ENCODE measurements at regions not wholly inside any gene's neighbourhood (a gene's known extent, or its start where the extent isn't known, plus 50 kb on each side); places are given as distances from the start of the nearest gene placed in this dataset.
"Not testable (repeated sequence)": the region's sequence is repeated elsewhere in the genome, so short reads cannot be mapped to it uniquely, and the experiment has no call there.

DNA sequence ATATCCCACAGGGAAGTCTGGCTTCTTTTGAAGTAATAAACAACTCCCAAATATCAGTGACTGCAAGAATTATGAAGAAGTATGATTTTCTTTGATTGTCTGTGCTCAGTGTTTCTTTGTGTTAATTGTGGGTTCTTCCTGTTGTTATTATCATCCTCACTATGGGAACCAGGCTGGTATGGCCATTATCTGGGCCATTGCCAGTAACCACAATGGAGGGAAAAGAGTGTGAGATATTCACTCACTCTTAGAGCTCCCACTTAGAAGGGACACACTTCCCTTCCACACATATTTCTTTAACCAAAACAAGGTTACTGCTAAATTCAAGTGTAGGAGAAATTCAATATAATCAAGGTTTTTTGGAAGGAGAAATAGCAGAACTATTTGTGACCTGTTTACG lies 503.7 kb downstream of the SLC6A15 start:
- no peak for ATAC-seq
- no peak for DNase-seq (ENCODE audit: low spot score)

DNA sequence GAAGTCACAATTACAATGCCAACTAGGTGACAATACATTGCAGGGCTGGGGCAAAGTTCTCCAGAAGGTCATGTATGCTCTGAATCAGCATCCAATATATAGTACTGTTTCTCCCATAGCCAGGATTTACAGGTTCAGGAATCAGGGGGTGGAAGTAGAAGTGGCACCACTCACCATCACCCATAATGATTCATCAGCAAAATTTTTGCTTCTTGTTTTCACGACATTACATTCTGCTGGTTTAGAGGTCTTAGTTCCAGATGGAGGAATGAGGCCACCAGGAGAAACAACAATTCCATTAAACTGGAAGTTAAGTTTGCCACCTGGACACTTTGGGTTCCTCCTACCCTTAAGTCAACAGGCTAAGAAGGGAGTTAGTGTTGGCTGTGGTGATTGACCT lies 505.9 kb downstream of the SLC6A15 start:
- ATAC-seq; DNase-seq (ENCODE audit: low spot score): not testable (repeated sequence)

DNA sequence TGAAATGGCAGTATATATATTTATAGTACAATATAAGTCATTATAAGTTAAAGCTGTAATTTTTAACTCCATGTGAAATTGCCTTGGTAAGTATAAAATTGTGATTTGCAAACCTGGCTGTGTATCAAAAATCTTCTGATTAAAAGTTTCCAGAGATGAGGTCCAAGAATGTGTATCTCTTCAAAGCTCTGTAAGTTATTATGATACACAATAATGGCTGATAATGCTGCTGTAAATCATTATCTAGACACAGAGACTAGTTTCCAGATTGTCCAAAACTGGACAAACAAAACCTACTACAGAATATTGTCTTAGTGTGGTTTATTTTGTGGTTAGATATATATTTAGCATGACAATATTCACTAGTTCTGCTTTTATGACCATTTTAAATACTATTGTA lies 514.8 kb downstream of the SLC6A15 start:
- no peak for ATAC-seq
- no peak for DNase-seq (ENCODE audit: low spot score)

DNA sequence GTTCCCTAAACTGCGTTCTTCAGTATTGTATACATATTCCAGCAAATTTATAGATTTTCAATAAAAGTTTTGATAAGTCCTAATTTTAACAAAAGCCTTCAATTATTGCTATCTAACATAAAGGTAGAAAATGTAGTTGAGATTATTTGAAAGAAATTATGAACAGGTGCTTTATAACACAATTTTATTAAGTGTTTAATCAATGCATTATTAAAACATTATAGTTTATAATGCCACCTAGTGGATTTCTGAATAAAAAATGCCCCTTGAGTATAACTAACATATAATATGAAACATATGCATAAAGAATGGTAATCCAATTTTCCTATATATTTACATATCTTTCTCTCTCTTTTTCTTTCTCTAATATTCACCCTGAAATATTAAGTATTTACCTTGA lies 515.3 kb downstream of the SLC6A15 start:
- ATAC-seq, result no peak
- DNase-seq (ENCODE audit: low spot score), result no peak

DNA sequence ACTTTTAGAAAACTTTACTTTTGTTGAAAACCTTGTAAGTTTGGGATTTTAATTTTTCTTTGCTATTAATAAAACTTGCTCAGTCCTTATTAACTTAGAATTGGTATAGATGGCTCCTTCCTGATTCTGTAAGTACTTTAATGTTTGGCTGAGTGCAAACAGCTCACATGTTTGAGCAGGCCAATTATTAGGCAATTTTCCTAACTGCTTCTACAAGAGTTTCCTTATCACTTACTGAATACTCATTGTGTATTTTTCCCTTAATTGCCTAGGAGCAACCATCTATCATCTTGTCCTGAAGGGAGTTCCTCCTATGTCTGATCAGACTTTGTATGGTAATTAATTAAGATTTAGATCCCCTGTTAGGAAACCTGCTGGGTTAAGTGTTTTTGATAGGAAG lies 521.4 kb downstream of the SLC6A15 start:
- ATAC-seq; DNase-seq (ENCODE audit: low spot score): not testable (repeated sequence)

DNA sequence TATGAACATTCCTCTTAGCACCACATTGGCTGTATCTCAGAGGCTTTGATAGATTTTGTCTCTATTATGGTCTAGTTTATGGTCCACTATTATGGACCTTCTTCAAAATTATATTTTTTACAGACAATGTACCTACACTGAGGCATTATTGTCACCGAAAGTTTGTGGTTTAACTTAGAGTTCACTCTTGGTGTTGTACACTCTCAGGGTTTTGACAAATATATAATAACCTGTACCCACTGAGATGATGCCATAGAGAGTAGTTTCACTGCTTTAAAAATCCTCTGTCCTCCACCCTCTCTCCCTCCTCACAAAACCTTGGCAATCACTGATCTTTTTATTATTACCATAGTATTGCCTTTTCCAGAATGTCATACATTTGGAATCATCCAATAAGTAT lies 528.2 kb downstream of the SLC6A15 start:
- no peak for DNase-seq (ENCODE audit: low spot score)
- ATAC-seq, result no peak

DNA sequence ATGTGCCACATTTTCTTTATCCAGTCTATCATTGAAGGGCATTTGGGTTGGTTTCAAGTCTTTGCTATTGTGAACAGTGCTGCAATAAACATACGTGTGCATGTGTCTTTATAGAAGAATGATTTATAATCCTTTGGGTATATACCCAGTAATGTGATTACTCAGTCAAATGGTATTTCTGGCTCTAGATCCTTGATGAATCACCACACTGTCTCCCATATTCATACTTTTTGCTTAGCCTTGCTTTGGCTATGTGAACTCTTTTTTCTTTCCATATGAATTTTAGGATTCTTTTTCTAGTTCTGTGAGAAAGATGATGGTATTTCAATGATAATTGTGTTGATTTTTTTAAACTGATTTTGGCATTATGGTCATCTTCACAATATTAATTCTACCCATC lies 530.1 kb downstream of the SLC6A15 start:
- ATAC-seq; DNase-seq (ENCODE audit: low spot score): not testable (repeated sequence)

DNA sequence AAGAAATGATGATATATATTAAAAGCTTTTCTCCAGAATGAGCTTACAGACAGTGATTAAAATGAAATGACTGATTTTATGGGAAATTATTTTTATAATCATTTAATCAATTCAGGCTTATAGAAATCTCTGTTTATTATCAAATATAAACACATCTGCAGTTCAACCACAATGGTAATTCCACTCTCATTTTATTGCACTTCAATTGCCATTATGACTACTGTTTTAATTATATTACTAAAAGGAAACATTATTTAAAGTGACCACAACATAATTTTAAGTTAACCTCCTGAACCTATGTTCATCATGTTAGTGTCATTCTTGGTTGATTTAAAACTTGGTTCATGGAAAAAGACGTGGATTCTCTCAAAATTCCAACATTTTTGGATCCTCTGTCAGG lies 536.3 kb downstream of the SLC6A15 start:
- DNase-seq (ENCODE audit: low spot score), result no peak
- ATAC-seq, result no peak

DNA sequence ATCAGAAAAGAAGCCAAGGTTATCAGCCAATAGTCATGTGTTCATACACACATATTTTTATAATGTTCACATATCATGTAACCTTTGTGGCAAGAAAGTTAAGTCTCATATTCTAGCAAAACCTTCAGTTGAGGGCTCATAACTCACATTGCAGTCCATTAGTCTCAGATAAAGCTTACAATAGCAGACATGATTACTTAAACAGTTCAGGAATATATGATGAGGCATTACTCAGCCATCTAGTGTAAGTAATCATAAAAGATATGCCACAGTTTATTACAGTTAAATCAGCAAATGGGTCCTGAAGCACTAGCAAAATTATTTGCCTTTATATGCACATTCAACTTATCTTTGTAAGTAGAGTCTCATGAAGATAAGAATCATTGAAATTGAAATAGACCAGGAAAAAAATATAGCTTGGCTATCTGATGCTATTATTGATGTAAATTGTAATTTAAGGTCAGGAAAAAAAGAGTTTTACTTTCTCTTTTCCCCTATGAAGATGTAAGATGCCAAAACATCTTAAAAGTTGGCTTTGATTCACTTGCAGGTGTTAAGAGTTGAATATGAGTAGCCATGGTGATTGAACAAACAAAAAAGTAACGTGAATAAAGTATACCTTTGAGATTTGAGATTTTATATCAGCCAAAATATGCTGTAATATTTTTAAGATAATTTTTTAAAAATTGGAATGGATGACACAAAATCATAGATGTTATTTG lies 537.0 kb downstream of the SLC6A15 start:
- no peak for DNase-seq (ENCODE audit: low spot score)

DNA sequence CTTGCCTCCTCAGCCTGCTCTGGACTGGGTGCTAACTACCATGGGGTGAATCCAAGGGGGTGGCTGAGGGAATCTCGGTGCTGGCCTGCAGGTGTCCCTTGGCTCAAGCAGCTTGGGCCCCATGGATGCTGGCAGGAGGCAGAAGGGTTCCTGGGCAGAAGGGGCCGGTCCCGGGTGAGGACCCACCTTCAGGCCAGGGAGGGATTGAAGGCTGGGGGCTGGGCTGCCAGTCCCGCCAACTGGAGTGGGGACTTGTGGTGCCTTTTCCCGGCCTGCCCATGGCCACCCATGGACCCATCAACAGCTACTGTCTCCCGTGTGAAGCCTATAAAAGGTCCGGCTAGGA lies 550.1 kb downstream of the SLC6A15 start:
- DNase-seq (ENCODE audit: low spot score) (no peak), ATAC-seq (no peak)

More for the DNA sequence above, 537.0 kb downstream of the SLC6A15 start:
- no peak for ATAC-seq

DNA sequence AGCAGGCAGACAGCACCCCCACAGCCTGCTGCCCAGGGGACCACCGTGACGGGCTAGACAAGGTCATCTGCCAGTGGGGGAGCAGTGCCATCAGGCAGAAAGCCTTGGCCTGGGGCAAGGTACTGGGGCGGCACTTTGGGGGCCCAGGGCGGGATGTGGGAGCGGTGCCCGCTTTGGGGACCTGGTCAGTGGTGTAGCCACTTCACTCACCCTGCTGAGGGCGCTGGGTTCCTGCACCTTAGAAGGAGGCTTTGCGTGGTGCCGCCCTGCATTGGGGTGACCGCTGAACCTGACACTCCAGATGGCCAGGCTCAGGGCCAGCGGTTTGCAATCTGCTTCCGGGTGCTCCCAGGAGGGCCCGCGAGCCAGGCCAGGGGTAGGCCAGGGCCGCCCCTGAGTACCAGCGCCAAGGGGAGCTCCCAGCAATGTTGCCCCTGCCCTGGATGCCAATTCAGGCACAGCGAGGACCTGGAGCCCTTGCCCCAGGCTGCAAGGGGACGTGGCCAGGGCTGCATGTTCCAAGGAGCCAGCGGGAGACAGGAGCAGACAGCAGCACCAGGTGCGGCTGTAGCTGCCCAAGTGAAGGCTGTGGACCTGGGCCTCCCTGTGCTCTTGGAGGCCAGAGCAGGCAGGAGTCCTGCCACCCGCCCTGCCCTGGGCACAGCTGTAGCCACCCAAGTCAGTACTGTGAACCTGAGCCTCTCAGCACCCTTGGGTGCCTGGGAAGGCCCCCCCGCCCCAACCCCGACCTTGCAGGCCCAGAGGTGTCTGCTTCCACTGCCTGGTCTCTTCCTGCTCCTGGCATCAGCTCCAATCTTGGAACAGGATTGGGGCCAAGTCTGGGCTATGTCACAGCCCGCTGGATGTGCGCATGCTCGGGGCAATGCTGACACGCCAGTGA lies 550.7 kb downstream of the SLC6A15 start:
- DNase-seq (ENCODE audit: low spot score) (no peak), ATAC-seq (no peak)

DNA sequence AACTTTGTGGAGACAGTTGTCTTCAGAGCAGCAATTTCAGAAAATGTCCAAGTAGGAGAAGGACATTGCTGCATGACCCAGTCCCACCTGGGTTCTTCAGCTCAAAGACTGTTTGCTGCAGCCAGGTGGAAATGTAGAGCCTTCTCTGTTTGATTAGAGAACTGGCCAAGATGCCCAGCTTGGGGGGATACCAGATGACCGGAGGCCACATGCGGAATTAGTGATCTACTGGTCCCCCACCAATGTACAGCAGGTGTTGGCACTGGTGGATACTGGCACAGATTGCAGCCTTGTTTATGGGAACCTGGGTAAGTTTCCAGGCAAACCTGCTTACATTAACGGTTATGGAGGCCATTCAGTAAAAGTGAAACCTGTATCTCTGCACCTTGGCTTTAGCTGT lies 555.3 kb downstream of the SLC6A15 start:
- ATAC-seq (no peak), DNase-seq (ENCODE audit: low spot score) (no peak)

DNA sequence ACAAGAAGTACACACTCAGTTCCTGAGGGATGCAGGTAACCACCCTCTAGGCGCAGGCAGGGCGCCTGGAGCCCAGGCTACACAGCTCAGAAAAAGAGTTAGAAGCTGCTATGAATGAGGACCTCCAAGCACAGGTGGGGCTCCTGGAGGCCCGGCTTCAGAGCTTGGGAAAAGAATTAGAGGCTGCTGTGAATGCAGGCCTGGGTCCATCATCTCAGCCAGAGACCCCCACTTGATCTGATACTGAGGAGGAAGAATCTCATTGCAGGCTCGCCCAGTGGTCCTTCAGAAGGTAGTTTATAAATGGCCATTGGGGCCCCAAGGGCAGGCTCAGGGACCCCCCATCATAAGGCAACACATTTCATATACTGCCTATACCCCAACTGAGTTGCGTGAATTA lies 556.4 kb downstream of the SLC6A15 start:
- DNase-seq (ENCODE audit: low spot score) (no peak), ATAC-seq (no peak)

DNA sequence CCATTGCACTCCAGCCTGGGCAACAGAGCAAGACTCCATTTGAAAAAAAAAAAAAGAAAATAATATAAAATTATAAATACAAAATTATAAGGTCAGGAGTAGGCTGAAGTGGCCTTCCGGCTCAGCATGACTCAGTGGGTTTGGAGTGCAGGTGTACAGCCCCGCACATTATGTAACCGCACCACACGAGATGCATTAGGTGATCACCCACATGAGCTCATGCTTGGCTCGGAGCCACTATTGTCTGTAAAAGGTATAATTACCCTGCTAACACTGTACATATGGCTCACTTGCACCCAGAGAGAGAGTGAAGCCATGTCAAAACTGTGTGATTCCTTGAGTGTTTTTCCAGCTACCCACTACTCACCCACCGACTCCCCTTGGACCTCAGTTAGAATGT lies 557.0 kb downstream of the SLC6A15 start:
- DNase-seq (ENCODE audit: low spot score), result no peak
- ATAC-seq, result no peak

DNA sequence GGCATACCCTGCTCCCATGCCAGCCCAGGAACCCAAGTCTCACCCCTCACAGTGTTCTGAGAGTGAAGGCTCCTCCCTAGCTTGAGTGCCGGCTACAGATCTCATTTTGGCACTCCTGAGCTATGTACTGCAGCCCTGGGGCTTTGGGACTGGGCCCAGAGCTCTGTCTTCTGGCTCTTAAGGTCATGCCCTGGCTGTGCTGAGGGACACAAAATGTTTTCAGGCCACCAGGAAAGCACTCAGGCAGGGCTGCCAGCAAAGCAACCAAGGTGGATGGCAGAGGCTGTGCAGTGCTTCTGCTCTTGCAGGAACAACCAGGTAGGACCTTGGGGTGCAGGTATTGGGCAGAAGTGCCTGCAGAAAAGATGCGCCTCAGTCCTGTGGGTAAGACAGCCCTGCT lies 564.0 kb downstream of the SLC6A15 start:
- no peak for DNase-seq (ENCODE audit: low spot score)
- ATAC-seq, result no peak

DNA sequence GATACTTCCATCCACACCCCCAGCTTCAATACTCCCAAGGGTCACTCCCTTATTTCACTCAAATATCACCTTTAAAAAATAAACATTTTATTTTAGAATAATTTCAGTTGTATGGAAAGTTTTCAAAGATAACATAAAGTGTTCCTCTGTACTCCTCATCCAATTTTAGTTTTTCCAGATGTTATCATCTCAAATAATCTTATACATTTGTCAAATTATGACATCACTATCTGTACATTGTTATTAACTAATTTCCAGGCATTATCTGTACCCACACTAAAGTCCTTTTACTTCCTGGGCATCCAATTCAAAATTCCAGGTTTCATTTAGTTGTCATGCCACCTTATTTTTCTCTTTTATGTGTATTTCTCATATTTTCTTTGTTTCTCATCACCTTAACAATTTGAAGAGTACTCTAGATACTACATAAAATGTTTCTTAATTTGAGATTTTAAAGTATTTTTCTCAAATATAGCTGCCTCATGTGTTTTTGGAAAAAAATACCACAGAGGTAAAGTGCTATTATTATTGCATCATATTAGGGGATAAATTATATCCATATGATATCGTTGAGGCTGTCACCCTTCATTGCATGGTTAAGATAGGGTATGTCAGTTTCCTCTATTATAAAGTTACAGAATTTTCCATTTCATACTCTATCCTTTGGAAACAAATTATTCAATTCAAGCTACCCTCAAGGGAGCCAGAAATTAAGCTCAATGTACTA lies 571.0 kb downstream of the SLC6A15 start:
- DNase-seq (ENCODE audit: low spot score) (no peak), ATAC-seq (no peak)

DNA sequence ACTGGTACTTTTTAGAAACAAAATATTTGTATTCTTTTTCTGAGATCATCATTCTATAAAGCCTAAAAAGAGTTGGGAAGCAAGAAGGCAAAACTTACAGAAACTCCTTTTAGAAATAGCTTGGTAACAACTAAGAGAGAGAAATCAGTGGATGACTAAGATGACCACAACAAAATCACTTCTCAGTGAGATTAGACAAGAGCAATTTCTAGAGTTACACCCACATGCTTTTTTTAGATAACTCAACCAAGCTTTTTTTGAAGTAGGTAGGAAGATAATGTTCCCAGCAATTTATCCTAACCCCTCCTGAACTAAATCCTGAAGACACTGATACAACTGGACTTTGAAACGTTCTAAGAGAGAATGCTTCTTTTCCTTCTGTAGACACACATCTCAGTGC lies 576.4 kb downstream of the SLC6A15 start:
- DNase-seq (ENCODE audit: low spot score) (no peak), ATAC-seq (no peak)

DNA sequence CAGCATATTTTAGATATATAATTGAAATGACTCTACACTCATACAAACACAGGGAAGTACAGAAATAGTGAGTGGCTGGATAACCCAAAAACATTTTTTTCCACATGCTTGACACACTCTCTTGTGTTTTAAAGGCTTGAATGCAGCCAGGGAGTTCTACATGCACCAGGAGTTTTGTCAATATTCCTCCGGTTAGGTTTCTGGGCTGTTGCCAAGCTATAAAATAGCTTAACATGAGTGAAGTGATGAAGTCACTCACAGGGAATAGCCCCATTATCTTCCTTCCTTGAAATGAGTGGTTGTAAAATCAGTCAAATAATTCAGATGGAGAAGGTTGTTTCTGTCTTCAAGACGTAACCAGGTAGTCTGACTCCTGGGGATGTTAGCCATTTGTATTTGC lies 582.7 kb downstream of the SLC6A15 start:
- ATAC-seq (no peak), DNase-seq (ENCODE audit: low spot score) (no peak)

DNA sequence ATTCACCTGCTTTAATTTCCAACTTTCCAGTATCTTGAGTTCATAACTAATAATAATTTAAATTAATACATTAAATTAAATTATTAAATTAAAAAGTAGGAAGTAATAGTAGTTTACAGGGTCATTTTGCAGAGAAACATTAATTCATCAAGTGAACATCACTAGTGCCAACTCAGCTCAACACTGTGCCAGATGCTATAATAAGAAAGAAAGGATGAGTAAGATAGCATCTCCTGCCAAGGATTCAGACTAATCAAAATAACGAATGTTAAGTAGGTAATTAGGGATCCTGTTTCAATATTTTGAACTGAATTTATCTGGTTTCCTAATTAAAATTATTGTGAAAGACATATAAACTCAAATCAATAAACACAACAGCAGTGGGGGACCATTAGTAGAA lies 596.7 kb downstream of the SLC6A15 start:
- DNase-seq (ENCODE audit: low spot score) (no peak), ATAC-seq (no peak)

DNA sequence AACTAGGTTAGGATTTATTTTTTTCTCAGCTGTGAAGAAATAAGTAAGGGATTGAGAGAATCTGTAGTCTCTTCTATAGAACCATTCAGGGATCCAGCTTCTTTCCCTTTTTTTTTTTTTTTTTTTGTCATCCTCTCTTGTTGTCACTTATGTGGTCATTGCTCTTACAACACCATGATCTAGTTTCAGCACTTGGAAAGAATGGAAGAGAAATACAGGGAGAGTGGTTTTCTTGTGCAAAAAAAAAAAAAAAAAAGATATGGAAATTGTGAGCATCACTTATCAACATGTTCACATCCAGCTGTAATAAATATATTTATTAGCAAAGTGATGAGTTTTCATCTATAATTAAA lies 599.3 kb downstream of the SLC6A15 start:
- ATAC-seq, result no peak
- no peak for DNase-seq (ENCODE audit: low spot score)

DNA sequence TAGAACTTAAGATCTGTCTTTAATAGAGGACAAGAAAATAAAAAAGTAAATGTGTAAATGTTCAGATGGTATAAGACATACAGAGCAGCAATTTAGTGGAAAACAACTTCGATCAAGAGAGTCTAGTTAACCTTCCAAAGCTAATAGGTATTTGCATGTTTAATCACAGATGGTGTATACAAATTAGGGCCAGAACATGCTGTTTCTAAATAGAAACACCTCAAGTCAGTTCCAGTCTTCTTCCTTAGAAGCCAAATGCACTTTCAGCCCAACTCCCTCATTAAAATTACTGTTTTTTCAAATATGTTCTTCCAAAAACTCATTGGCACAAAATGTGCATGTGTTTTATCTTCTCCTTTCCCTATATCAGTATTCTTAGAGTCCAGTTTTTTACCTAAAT lies 604.4 kb downstream of the SLC6A15 start:
- no peak for ATAC-seq
- no peak for DNase-seq (ENCODE audit: low spot score)

DNA sequence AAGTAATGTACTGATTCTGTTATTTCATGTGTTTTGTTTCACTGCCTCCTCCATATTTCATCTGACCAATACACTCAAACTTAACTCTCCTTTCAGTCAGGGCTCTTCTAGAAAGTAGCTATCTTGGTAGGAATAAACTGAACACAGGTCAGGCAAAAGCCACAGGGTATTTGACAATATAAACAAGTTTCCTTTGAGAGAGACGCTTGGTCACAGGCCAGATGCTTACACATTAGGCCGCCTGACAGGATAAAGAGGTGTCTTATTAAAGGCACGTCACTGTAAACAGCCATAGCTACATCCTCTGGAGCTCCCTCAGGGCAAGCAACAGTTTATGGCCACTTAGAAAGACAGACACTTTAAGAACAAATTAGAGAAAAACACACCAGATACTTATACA lies 607.5 kb downstream of the SLC6A15 start:
- DNase-seq (ENCODE audit: low spot score) (no peak), ATAC-seq (no peak)
